GM12878 (cell line): ENCODE measurements at regions not wholly inside any gene's neighbourhood (a gene's known extent, or its start where the extent isn't known, plus 50 kb on each side); places are given as distances from the start of the nearest gene placed in this dataset.
"Not testable (repeated sequence)": the region's sequence is repeated elsewhere in the genome, so short reads cannot be mapped to it uniquely, and the experiment has no call there.

ENCODE experiments used
- ATAC-seq: fragments of 200-7000 bp; cut with Tn5 transposase; 3 replicates; pipeline ENCODE4 v1.9.1; 2020; ENCODE audit warnings: mild to moderate bottlenecking, moderate library complexity
- BruUV-seq: library from RNA; stranded (reverse); fragments of 400-500 nt; replicated peaks from 2 replicates; lab custom pipeline; 2021; lab: Mats Ljungman, UMichigan
- CTCF ChIA-PET: fragments of 300-600 bp; sonication (Branson Sonifier 250); formaldehyde crosslinking; extraction: SDS; loops from one replicate; lab custom pipeline; 2021; ENCODE audit warnings: inconsistent platforms; lab: Yijun Ruan, JAX
- POLR2A ChIA-PET: fragments of 350-600 bp; formaldehyde crosslinking; extraction: SDS; loops from one replicate; lab custom pipeline; 2021; ENCODE audit warnings: inconsistent platforms; lab: Charles Lee
- RAD21 ChIA-PET: fragments of 300-600 bp; sonication (Branson Sonifier 250); formaldehyde crosslinking; loops from one replicate; lab custom pipeline; 2023; ENCODE audit warnings: antibody characterized with exemption; ENCODE audit not compliant: unreplicated experiment; lab: Charles Lee
- SMC1A ChIA-PET: fragments of 300-600 bp; sonication (Branson Sonifier 250); formaldehyde crosslinking; loops from one replicate; lab custom pipeline; 2023; ENCODE audit not compliant: unreplicated experiment, uncharacterized antibody; lab: Charles Lee
- DNase-seq: peaks from one replicate; pipeline ENCODE4 v3.0.0-alpha.2; 2011; ENCODE audit warnings: low read depth, low spot score
- FAIRE-seq: peaks from 3 replicates; lab custom pipeline; 2011; peaks lifted over from hg19 to GRCh38; lab: Jason Lieb, UNC
- H2AFZ ChIP-seq: 2 replicates; pipeline ENCODE4 v1.6.0; 2011; ENCODE audit warnings: low read depth, low read length, control low read depth; ENCODE audit not compliant: control insufficient read depth
- H3K27ac ChIP-seq: 2 replicates; pipeline ENCODE4 v1.5.1; 2011; ENCODE audit warnings: control low read depth; ENCODE audit not compliant: control insufficient read depth, insufficient read depth
- H3K27me3 ChIP-seq, 2 experiments: replicated peaks in 1 of 2; 2 replicates each; pipeline versions ENCODE4 v1.6.0 to v1.6.1; 2011; ENCODE audit warnings: low read length in 1 of 2; ENCODE audit not compliant: control insufficient read depth in 2 of 2, insufficient read depth in 2 of 2
- H3K36me3 ChIP-seq, 2 experiments: 2 replicates each; pipeline ENCODE4 v1.5.1; 2011; ENCODE audit warnings: low read length in 1 of 2; ENCODE audit not compliant: control insufficient read depth in 2 of 2, insufficient read depth in 2 of 2
- H3K4me1 ChIP-seq: 2 replicates; pipeline ENCODE4 v1.6.1; 2011; ENCODE audit warnings: mild to moderate bottlenecking, low read length, moderate library complexity, mixed read lengths; ENCODE audit not compliant: control insufficient read depth, insufficient read depth
- H3K4me2 ChIP-seq: 2 replicates; pipeline ENCODE4 v1.6.0; 2011; ENCODE audit warnings: control low read depth; ENCODE audit not compliant: control insufficient read depth, insufficient read depth
- H3K4me3 ChIP-seq: fragments of 200-600 bp; sonication (generic); 2 replicates; pipeline ENCODE4 v1.5.1; 2016
- H3K79me2 ChIP-seq: 2 replicates; pipeline ENCODE4 v1.6.0; 2011; ENCODE audit warnings: low read length; ENCODE audit not compliant: control insufficient read depth, insufficient read depth
- H3K9ac ChIP-seq: 2 replicates; pipeline ENCODE4 v1.8.0; 2011; ENCODE audit warnings: low read length, control low read depth, mixed read lengths; ENCODE audit not compliant: control insufficient read depth, insufficient read depth
- H3K9me3 ChIP-seq: replicated peaks from 3 replicates; pipeline ENCODE4 v1.5.1; 2011; ENCODE audit warnings: mild to moderate bottlenecking, low read length; ENCODE audit not compliant: control insufficient read depth, insufficient read depth
- H4K20me1 ChIP-seq: 2 replicates; pipeline ENCODE4 v1.6.0; 2011; ENCODE audit not compliant: control insufficient read depth, insufficient read depth
- WGBS: methylation state at CpG from one replicate; pipeline ENCODE4 v1.1.6; 2016; ENCODE audit warnings: low lambda C conversion rate; ENCODE audit not compliant: insufficient replicate concordance, insufficient coverage; ENCODE audit errors: missing lambda C conversion rate; 5-methylcytosine and 5-hydroxymethylcytosine counted together
- in situ Hi-C: fragments of 300-500 bp; cut with MboI; formaldehyde crosslinking; loops from 9 replicates; pipeline ENCODE4 v1.14.3; 2018; ENCODE audit warnings: mixed read lengths
- intact Hi-C: fragments of 100-400 bp; cut with micrococcal nuclease; formaldehyde crosslinking; loops from one replicate; pipeline ENCODE4 v1.14.2; 2022; ENCODE audit not compliant: unreplicated experiment

GRCh38 chr5:40108764-40109390 lies 570.8 kb upstream of the PTGER4 start:
- SMC1A ChIA-PET, FAIRE-seq: not testable (repeated sequence)
- WGBS = 46% methylated on average over 3 of the region's 3 CpGs

GRCh38 chr5:40107786-40108185 lies 571.9 kb upstream of the PTGER4 start:
- H3K9me3 ChIP-seq, SMC1A ChIA-PET, DNase-seq, CTCF ChIA-PET, H3K27ac ChIP-seq, H3K4me3 ChIP-seq, H3K9ac ChIP-seq, H3K36me3 ChIP-seq, H3K4me2 ChIP-seq, intact Hi-C loops, H3K4me1 ChIP-seq, ATAC-seq, in situ Hi-C loops, BruUV-seq, H3K27me3 ChIP-seq, RAD21 ChIA-PET, H2AFZ ChIP-seq, H4K20me1 ChIP-seq, POLR2A ChIA-PET, H3K79me2 ChIP-seq, FAIRE-seq: not testable (repeated sequence)
- 40% methylated on average over 4 of the region's 4 CpGs for WGBS

More at GRCh38 chr5:40108764-40109390, 570.8 kb upstream of the PTGER4 start:
- POLR2A ChIA-PET, RAD21 ChIA-PET, H2AFZ ChIP-seq, H3K9ac ChIP-seq, H3K9me3 ChIP-seq, H3K4me3 ChIP-seq, in situ Hi-C loops, H3K27ac ChIP-seq, H3K4me1 ChIP-seq, H3K27me3 ChIP-seq, H3K36me3 ChIP-seq, CTCF ChIA-PET, ATAC-seq, H3K4me2 ChIP-seq, DNase-seq, H3K79me2 ChIP-seq, intact Hi-C loops, BruUV-seq, H4K20me1 ChIP-seq: not testable (repeated sequence)
